ENCODE measurements at regions not wholly inside any gene's neighbourhood (a gene's known extent, or its start where the extent isn't known, plus 50 kb on each side); places are given as distances from the start of the nearest gene placed in this dataset.

GRCh38 chr13:26976313-26976712 lies 195.3 kb downstream of the USP12 start:
- ChIA-PET POLR2A (no interaction called here), CTCF (interaction anchor here (1.9 to 2.4 kb wide), 2 partner anchors 9 to 386 kb away, joined by 7 read pairs; no protein-coding TSS in a partner anchor)
- no peak for DNase-seq
- no peak for ATAC-seq
- Mint-ChIP-seq H3K27me3 (peaks cover 2% of the 10 kb centered on the region), H3K36me3 (ENCODE audit: low read depth) (no peaks in the 10 kb centered on the region), H3K4me3 (no peak overlapping the region), H3K9me3 (peaks cover 1% of the 10 kb centered on the region), H3K4me1 (ENCODE audit: low read depth) (peaks cover 4% of the 10 kb centered on the region), H3K27ac (no peak overlapping the region)
- intact Hi-C loops (cut with micrococcal nuclease): no loop called here
- TF ChIP-seq CTCF (IDR thresholded peaks at IDR 0.05): no peak

- ATAC-seq (no peak), DNase-seq (no peak)
- no peak overlapping the region for H3K4me3 Mint-ChIP-seq
- no peak overlapping the region for H3K27ac Mint-ChIP-seq
- H3K36me3 Mint-ChIP-seq (ENCODE audit: low read depth): no peaks in the 10 kb centered on the region
- H3K27me3 Mint-ChIP-seq: no peaks in the 10 kb centered on the region
- intact Hi-C loops (cut with micrococcal nuclease): no loop called here
- ChIA-PET CTCF (interaction anchor here (1.5 kb wide), 1 partner anchor 388 kb away, joined by 7 read pairs; no protein-coding TSS in a partner anchor), POLR2A (no interaction called here)
- peaks cover 4% of the 10 kb centered on the region for H3K4me1 Mint-ChIP-seq (ENCODE audit: low read depth)
- TF ChIP-seq CTCF (IDR thresholded peaks at IDR 0.05): no peak
- peaks cover 1% of the 10 kb centered on the region for H3K9me3 Mint-ChIP-seq
Observed at GRCh38 chr13:26973946-26974345, 197.7 kb downstream of the USP12 start.

DNA sequence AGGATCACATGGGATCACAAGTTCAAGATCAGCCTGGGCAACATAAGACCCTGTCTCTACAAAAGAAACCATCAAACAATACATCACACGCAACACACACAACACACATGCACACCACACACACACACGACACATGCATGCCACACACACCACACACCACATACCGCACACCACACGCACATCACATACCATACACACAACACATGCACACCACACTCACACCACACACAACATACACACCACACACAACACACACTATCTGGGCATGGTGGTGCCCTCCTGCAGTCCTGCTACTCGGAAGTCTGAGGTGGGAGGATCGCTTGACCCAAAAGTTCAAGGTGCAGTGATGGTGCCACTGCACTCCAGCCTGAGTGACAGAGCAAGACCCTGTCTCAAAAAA lies 198.3 kb downstream of the USP12 start:
- no peak overlapping the region for H3K27ac Mint-ChIP-seq
- H3K4me3 Mint-ChIP-seq: no peak overlapping the region
- ChIA-PET CTCF (interaction anchor here (1.8 to 2.2 kb wide), 2 partner anchors 386 to 389 kb away, joined by 8 to 12 read pairs; no protein-coding TSS in a partner anchor), POLR2A (no interaction called here)
- H3K27me3 Mint-ChIP-seq: no peaks in the 10 kb centered on the region
- intact Hi-C loops (cut with micrococcal nuclease): no loop called here
- peaks cover 4% of the 10 kb centered on the region for H3K4me1 Mint-ChIP-seq (ENCODE audit: low read depth)
- DNase-seq: no peak
- no peaks in the 10 kb centered on the region for H3K36me3 Mint-ChIP-seq (ENCODE audit: low read depth)
- H3K9me3 Mint-ChIP-seq: peaks cover 1% of the 10 kb centered on the region
- ATAC-seq: no peak
- TF ChIP-seq CTCF (IDR thresholded peaks at IDR 0.05): no peak

- Mint-ChIP-seq H3K36me3 (ENCODE audit: low read depth) (no peaks in the 10 kb centered on the region), H3K4me3 (no peak overlapping the region), H3K4me1 (ENCODE audit: low read depth) (peaks cover 4% of the 10 kb centered on the region), H3K27ac (peak overlapping the region; percentile 25), H3K27me3 (no peaks in the 10 kb centered on the region), H3K9me3 (peaks cover 1% of the 10 kb centered on the region)
- intact Hi-C loops (cut with micrococcal nuclease): no loop called here
- ChIA-PET POLR2A (no interaction called here), CTCF (interaction anchor here (1.0 to 2.7 kb wide), 9 partner anchors 13 to 831 kb away, joined by 3 to 15 read pairs (median 6); no protein-coding TSS in a partner anchor)
- DNase-seq (peak; percentile 59), ATAC-seq (peak; percentile 80)
- TF ChIP-seq CTCF (IDR thresholded peaks at IDR 0.05): no peak
Observed at GRCh38 chr13:26971990-26972887, 199.4 kb downstream of the USP12 start.

Data from activated CD8-positive, alpha-beta T cell treated with anti-CD3 and anti-CD28 coated beads for 36 hours (primary cell).